ENCODE measurements at regions not wholly inside any gene's neighbourhood (a gene's known extent, or its start where the extent isn't known, plus 50 kb on each side); places are given as distances from the start of the nearest gene placed in this dataset.

DNA sequence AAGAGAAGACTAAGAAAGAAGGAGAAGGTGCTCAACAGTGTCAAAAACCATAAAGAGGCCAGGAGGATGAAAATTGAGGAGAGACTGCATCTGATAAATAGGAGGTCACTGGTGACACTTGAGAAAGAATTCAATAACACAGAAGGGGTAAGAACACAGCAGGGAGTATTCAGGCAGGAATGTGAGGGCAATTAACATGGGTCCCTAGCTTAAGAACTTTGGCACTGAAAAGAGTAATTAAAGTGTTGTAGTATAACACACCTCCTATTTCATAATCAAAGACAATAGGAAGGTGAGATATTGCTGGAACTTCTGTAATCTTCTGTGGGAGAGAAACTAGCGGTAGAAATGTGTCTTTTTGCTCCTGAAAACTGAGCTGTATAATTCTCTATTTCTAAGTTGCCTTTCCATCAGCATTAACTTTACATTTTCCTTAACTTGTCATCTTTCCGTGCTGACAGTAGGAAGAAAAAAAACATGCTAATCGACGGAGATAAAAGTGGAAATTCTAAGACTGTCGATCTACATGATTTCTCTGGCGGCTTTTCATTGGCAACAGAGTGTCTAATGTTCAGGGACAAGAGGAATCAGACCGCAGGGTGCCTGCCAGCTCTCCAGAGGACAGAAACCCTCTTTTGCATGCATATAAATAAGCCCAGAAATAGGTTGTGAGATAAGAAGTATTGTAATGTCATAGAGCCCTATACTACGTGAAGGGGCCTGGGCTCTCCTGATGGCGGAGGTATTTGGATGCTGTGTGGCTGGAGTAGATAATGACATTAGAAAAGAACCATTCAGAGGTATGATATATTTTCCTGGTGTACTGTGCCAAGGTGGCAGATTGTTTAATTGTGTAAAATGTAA lies 147.9 kb upstream of the GAP43 start:
- no peaks in the 10 kb centered on the region for H3K9me3 ChIP-seq (ENCODE audit: low read depth, low read length)
- no peak overlapping the region for H3K4me3 ChIP-seq (ENCODE audit: low read length)
- no peaks in the 10 kb centered on the region for H3K4me1 ChIP-seq (ENCODE audit: insufficient read depth, low read length)
- no peaks in the 10 kb centered on the region for H3K27me3 ChIP-seq (ENCODE audit: insufficient read depth, low read length)

DNA sequence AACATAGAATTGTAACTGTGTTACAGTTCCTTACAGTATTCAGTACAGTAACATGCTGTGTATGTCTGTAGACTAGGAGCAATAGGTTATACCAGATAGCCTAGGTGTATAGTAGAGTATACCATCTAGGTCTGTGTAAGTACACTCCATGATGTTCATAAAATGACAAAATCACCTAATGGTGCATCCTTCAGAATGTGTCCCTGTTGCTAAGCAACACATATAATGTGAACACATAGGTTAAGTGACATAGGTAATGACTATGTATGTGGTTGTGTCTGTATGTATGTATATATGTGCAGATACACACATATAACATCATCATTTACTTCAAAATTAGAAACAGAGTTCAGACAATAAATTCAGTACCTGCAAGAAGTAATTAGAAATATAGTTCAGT lies 146.8 kb upstream of the GAP43 start:
- Histone ChIP-seq H3K27me3 (ENCODE audit: insufficient read depth, low read length) (no peaks in the 10 kb centered on the region), H3K4me1 (ENCODE audit: insufficient read depth, low read length) (no peaks in the 10 kb centered on the region), H3K4me3 (ENCODE audit: low read length) (no peak overlapping the region), H3K9me3 (ENCODE audit: low read depth, low read length) (no peaks in the 10 kb centered on the region)

DNA sequence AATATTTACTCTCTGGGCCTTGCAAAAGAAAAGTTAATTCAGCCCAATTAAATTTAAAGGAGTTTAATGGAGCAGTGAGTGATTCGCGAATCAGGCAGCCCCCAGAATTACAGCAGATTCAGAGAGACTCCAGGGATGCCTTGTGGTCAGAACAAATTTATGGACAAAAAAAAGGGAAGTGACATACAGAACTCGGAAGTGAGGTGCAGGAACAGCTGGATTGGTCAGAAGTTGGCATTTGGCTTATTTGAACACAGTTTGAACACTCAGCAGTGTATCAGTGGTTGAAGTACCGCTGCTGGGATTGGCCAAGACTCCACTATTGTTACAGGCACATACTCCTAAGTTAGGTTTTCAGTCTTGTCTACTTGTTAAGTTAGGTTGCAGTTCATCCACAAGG lies 145.0 kb upstream of the GAP43 start:
- no peaks in the 10 kb centered on the region for H3K4me1 ChIP-seq (ENCODE audit: insufficient read depth, low read length)
- peaks cover 7% of the 10 kb centered on the region for H3K9me3 ChIP-seq (ENCODE audit: low read depth, low read length)
- no peaks in the 10 kb centered on the region for H3K27me3 ChIP-seq (ENCODE audit: insufficient read depth, low read length)

DNA sequence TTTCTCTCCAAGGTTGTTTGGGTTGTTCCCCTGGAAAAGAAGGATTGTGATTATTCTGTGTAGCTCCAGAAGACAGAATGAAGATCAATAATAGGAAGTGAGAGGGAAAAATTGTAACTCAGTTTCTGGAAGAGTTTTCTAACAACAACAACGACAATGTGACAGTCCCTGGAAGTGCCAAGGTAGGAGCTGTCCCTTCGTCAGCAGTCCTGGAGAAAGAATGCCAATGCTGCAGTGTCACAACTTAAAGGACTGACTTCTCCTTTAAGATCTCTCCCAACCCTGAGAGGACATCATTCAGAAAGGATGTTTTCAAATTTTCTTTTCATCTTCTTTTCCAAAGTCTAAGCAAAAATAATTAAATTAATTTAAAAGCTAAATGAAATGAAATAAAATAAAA lies 136.4 kb upstream of the GAP43 start:
- Histone ChIP-seq H3K4me3 (ENCODE audit: low read length) (no peak overlapping the region), H3K27me3 (ENCODE audit: insufficient read depth, low read length) (peaks cover 4% of the 10 kb centered on the region), H3K9me3 (ENCODE audit: low read depth, low read length) (peaks cover 9% of the 10 kb centered on the region), H3K4me1 (ENCODE audit: insufficient read depth, low read length) (no peaks in the 10 kb centered on the region)

More for the DNA sequence above, 145.0 kb upstream of the GAP43 start:
- no peak overlapping the region for H3K4me3 ChIP-seq (ENCODE audit: low read length)

DNA sequence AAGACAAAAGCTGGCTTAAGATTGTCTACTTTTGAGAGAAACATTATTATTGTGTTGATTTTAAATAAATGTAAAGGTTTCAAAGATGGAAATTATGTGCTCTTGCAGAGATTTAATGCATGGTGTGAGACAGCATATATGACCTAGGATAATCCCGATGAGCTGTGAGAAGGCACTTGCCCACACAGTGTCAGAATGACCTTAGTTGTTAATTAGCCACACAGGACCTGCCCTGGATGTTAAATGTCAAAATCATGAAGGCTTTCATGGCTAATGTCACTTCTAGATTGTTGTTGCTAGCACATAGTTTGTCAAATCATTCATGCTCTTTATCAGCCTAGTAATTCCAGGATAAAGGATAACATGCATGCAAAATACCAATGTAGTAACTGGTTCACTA lies 135.3 kb upstream of the GAP43 start:
- H3K27me3 ChIP-seq (ENCODE audit: insufficient read depth, low read length) = peaks cover 4% of the 10 kb centered on the region
- no peak overlapping the region for H3K4me3 ChIP-seq (ENCODE audit: low read length)

DNA sequence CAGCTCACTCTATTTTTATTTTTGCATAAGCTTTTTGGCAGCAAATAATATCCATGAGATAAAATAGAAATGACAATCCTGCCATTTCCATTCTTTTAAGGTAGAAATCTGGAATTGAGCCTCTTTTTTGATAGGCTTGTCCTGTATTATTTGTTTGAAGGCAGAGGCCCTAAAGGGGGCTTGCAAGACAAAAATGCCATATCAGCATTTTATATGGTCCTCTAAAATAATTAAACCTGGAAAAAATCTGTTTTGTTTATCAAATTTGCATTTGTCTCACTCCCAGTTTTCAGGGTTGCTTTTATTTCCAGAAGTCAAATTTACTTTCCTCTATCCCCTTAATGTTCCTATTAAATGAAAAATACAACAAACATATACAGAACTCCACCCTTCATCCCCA lies 134.9 kb upstream of the GAP43 start:
- H3K9me3 ChIP-seq (ENCODE audit: low read depth, low read length) = peaks cover 1% of the 10 kb centered on the region
- no peak overlapping the region for H3K4me3 ChIP-seq (ENCODE audit: low read length)
- H3K4me1 ChIP-seq (ENCODE audit: insufficient read depth, low read length) = no peaks in the 10 kb centered on the region
- H3K27me3 ChIP-seq (ENCODE audit: insufficient read depth, low read length) = peaks cover 4% of the 10 kb centered on the region

More for the DNA sequence above, 135.3 kb upstream of the GAP43 start:
- Histone ChIP-seq H3K4me1 (ENCODE audit: insufficient read depth, low read length) (no peaks in the 10 kb centered on the region), H3K9me3 (ENCODE audit: low read depth, low read length) (peaks cover 5% of the 10 kb centered on the region)

DNA sequence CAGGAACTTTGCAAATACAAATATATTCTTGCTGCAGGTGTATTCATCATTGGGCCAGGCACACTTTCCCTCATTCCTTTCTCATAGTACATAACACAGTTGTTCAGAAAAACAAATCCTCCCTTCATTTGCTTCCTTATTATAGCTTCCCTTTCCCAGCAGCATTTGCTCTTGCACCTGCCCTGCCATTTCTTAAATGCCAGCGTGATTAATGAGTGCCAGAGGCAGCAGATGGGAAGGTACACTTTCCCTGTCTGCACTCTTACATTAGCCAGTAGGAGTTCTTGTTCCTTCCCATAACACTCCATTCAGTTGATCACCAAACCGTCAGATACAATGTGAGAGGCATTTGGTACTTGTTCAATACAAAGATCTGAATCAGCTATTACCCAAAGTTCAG lies 128.5 kb upstream of the GAP43 start:
- H3K4me3 ChIP-seq (ENCODE audit: low read length) = no peak overlapping the region
- H3K9me3 ChIP-seq (ENCODE audit: low read depth, low read length) = no peaks in the 10 kb centered on the region
- H3K4me1 ChIP-seq (ENCODE audit: insufficient read depth, low read length) = no peaks in the 10 kb centered on the region
- H3K27me3 ChIP-seq (ENCODE audit: insufficient read depth, low read length) = peaks cover 4% of the 10 kb centered on the region

DNA sequence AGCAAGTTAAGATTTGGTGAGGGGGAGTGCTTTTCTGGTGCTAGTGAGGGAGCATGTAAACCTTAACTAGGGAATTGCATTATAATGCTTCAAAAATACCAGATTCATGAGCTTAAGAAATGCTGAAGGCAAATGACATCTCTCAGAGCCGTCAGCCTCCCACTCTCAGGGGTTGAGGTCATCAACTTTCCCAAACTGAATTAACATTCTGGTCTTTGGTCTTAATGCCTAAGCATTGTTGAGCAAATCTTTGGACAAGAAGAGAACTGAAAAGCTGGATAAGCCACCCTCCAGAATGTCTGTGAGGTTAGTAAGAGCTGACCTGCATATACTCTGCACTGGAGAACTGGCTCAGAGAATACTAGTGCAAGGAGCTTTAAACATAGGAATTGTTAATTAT lies 124.9 kb upstream of the GAP43 start:
- Histone ChIP-seq H3K9me3 (ENCODE audit: low read depth, low read length) (no peaks in the 10 kb centered on the region), H3K27me3 (ENCODE audit: insufficient read depth, low read length) (no peaks in the 10 kb centered on the region), H3K4me3 (ENCODE audit: low read length) (no peak overlapping the region), H3K4me1 (ENCODE audit: insufficient read depth, low read length) (no peaks in the 10 kb centered on the region)

DNA sequence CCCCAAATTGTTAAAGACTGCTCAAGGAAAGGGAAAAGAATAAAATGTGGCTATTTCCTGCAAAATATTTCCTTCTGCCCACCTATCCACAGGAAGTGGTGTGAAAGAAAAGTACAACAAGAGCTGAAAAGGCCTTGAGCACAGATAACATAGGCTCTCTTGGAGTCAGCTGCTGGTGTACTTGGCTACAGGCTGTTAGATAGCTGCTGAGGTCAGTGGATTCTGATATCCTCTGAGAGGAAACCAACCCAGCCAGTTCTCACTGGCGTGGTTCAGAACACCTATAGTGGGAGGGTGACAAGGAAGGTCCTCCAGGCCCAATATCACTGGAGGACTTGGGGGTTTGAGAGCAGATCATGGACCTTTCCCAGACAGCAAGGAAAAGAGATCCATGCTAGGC lies 124.4 kb upstream of the GAP43 start:
- Histone ChIP-seq H3K27me3 (ENCODE audit: insufficient read depth, low read length) (no peaks in the 10 kb centered on the region), H3K9me3 (ENCODE audit: low read depth, low read length) (no peaks in the 10 kb centered on the region), H3K4me1 (ENCODE audit: insufficient read depth, low read length) (no peaks in the 10 kb centered on the region), H3K4me3 (ENCODE audit: low read length) (no peak overlapping the region)

DNA sequence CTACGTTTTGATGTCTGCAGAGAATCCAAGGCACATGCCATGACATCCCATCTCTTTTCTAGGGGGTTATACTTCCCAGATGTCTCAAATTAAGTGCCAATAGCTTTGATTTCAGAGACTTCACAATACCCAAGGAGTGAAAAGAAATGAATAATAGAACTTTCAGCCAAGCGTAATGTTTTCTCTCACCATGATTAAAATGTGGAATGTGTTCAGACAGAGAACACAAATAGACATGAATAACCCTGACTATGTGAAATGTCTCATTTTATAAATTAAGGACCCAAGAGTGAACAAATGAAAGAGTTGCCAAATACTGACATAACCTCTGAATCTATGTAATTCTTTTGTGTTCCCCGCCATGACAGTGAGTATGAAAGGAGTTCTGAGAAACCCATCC lies 123.6 kb upstream of the GAP43 start:
- no peaks in the 10 kb centered on the region for H3K4me1 ChIP-seq (ENCODE audit: insufficient read depth, low read length)

DNA sequence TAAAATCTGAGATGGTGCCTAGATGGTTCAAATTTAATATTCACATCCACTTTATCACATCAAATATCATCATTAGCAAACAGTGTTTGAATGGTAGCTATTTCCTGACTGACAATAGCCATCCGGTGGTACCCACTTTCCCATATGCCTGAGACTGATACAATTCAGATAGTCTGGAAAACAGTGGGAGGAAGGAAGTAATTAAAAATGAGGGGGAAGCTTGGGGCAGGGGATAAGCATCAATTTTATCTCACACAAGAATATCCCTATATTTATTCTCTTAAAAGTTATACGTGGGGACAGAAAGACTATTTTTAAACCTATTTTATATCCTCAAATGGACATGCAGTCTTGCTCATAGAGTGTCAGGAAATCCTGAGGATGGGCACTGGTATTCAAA lies 122.5 kb upstream of the GAP43 start:
- H3K4me1 ChIP-seq (ENCODE audit: insufficient read depth, low read length) = no peaks in the 10 kb centered on the region
- no peaks in the 10 kb centered on the region for H3K9me3 ChIP-seq (ENCODE audit: low read depth, low read length)
- H3K4me3 ChIP-seq (ENCODE audit: low read length) = no peak overlapping the region
- no peaks in the 10 kb centered on the region for H3K27me3 ChIP-seq (ENCODE audit: insufficient read depth, low read length)

More for the DNA sequence above, 123.6 kb upstream of the GAP43 start:
- no peak overlapping the region for H3K4me3 ChIP-seq (ENCODE audit: low read length)
- H3K27me3 ChIP-seq (ENCODE audit: insufficient read depth, low read length) = no peaks in the 10 kb centered on the region
- H3K9me3 ChIP-seq (ENCODE audit: low read depth, low read length) = no peaks in the 10 kb centered on the region

DNA sequence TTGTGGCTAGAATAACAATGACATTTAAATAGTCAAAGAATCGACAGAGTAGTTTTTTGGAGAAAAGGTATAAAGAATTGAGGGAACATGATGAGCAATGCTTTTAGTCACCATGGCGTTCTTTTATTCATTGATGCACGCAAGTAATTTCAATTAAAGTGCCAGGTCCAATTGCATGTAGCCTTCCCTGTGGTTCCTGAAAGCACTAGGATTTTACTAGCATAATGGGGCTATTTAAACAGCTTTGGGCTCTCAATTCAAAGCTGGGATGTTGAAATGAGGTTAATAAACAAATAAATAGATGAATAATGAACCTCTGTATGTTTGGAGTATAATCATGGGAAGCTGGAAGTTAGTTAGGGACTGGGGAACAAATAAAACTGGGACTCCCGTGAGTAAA lies 121.2 kb upstream of the GAP43 start:
- Histone ChIP-seq H3K27me3 (ENCODE audit: insufficient read depth, low read length) (no peaks in the 10 kb centered on the region), H3K4me1 (ENCODE audit: insufficient read depth, low read length) (no peaks in the 10 kb centered on the region), H3K9me3 (ENCODE audit: low read depth, low read length) (no peaks in the 10 kb centered on the region), H3K4me3 (ENCODE audit: low read length) (no peak overlapping the region)

DNA sequence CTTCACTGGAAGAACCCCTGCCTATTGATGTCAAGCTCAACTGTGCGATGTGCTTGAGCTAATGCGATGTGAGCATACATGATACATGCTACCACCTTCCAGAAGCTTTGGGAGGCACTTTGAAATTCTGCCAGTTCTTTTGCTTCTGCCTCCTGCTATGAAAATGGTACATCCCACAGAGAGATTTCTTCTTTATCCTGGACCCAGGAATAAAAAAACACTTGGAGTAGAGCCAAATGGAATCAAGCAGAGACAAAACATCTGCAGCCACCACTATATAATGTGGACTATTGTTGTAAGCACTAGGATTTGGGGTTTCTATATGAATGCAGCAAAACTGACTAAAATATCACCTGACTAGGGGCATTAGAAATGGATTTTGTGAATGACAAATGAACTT lies 119.9 kb upstream of the GAP43 start:
- H3K9me3 ChIP-seq (ENCODE audit: low read depth, low read length) = no peaks in the 10 kb centered on the region
- no peak overlapping the region for H3K4me3 ChIP-seq (ENCODE audit: low read length)
- H3K27me3 ChIP-seq (ENCODE audit: insufficient read depth, low read length) = no peaks in the 10 kb centered on the region
- H3K4me1 ChIP-seq (ENCODE audit: insufficient read depth, low read length) = no peaks in the 10 kb centered on the region

DNA sequence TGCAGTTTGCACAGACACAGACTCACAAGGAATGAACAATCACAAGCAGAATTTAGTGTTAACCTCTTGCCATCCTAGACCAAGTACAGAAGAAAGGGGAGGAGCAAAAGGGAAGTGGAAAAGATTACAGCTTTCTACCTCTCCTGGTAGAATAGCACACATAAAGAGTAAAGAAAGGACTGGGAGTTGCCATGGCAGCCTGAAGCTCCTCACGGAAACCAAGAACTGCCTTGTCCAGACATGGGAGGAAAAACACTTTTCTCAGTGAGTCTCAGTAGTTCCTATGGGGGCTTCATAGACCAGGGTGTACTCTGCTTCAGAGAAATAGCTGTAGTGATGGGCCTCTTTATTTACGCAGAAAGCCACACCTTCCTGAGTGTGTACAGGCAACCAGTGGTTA lies 114.7 kb upstream of the GAP43 start:
- H3K27me3 ChIP-seq (ENCODE audit: insufficient read depth, low read length) = peaks cover 8% of the 10 kb centered on the region
- no peaks in the 10 kb centered on the region for H3K9me3 ChIP-seq (ENCODE audit: low read depth, low read length)
- H3K4me3 ChIP-seq (ENCODE audit: low read length) = no peak overlapping the region
- peaks cover 10% of the 10 kb centered on the region for H3K4me1 ChIP-seq (ENCODE audit: insufficient read depth, low read length)

DNA sequence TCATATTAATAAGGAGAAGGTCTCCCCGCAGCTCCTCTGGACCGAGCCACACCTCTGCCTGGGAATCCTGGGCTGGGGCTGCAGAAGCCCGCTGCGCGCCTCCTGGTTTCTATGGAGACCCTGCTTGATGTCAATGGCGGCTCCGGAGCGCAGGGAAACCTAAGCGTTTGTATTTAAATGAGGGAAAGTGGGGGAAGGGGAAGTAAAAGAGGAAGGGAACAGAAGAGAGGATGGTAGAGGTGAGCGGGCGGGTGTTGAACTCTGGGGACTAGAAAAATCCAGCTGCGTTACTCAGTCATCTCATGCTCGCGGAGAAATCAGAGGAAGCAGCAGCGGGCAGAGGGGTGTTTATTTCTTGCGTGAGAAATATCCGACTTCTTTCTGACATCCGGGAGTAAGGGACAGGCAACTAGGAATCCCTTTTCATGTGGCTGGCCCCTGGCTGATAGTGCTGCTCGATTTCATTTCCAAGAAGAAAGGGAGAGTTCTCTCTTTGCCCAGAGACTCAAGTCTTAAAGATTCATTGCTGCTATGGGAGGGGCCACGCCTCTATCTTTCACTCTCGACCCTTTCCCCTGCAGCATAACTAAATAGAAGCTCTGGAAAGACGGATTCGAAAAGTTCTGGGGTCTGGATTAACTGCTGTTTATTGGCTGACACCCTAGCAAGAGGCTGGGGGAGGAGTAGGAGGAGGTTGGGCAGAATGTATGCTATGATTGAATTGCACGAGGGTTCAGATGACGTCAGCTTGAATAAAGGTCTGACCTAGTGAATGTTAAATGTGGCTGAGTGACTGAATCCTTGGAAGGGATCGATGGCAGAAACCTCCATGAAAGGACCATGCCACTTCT lies 110.5 kb upstream of the GAP43 start:
- H3K27me3 ChIP-seq (ENCODE audit: insufficient read depth, low read length) = peaks cover 8% of the 10 kb centered on the region
- peaks cover 10% of the 10 kb centered on the region for H3K4me1 ChIP-seq (ENCODE audit: insufficient read depth, low read length)
- no peaks in the 10 kb centered on the region for H3K9me3 ChIP-seq (ENCODE audit: low read depth, low read length)
- peak overlapping the region; percentile 18 for H3K4me3 ChIP-seq (ENCODE audit: low read length)

Data from mononuclear cell (primary cell).